OCI-LY7 (cell line): ENCODE measurements at regions not wholly inside any gene's neighbourhood (a gene's known extent, or its start where the extent isn't known, plus 50 kb on each side); places are given as distances from the start of the nearest gene placed in this dataset.

ENCODE experiments used
- EZH2phosphoT487 ChIP-seq: fragments of 200-600 bp; sonication (generic); IDR thresholded peaks from 2 replicates; pipeline ENCODE4 v1.6.1; 2018; ENCODE audit warnings: low read depth, borderline replicate concordance, mild to moderate bottlenecking, mixed run types, antibody characterized with exemption, low read length, moderate library complexity, mixed read lengths
- TF ChIP-seq, protein P1 (sequence below): fragments of 200-600 bp; sonication (generic); conservative IDR thresholded peaks from 2 replicates; pipeline ENCODE4 v1.5.1; 2014; ENCODE audit warnings: mild to moderate bottlenecking, antibody characterized with exemption, low read length, moderate library complexity, mixed read lengths

DNA sequence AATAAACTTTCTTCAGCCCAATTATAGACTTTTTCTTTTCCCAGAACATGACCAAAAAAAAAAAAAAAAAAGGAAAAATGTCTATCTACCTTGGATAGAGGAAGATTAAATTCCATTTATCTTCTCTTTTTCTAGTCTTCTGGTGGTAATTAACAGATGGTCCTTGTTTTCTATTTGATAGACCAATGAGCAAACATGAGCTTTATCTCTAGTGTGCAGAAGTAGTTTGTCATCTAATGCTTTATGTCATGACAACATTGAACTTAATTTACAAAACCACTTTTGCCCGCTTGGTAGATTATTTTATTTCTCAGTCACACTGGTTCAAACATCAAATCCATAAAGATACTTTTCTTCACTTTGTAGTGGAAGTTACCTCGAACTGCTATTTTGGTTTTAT lies 69.5 kb upstream of the ELL2 start:
- TF ChIP-seq, protein P1, sequence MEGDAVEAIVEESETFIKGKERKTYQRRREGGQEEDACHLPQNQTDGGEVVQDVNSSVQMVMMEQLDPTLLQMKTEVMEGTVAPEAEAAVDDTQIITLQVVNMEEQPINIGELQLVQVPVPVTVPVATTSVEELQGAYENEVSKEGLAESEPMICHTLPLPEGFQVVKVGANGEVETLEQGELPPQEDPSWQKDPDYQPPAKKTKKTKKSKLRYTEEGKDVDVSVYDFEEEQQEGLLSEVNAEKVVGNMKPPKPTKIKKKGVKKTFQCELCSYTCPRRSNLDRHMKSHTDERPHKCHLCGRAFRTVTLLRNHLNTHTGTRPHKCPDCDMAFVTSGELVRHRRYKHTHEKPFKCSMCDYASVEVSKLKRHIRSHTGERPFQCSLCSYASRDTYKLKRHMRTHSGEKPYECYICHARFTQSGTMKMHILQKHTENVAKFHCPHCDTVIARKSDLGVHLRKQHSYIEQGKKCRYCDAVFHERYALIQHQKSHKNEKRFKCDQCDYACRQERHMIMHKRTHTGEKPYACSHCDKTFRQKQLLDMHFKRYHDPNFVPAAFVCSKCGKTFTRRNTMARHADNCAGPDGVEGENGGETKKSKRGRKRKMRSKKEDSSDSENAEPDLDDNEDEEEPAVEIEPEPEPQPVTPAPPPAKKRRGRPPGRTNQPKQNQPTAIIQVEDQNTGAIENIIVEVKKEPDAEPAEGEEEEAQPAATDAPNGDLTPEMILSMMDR = no peak
- no peak for TF ChIP-seq EZH2phosphoT487
